ENCODE measurements at regions not wholly inside any gene's neighbourhood (a gene's known extent, or its start where the extent isn't known, plus 50 kb on each side); places are given as distances from the start of the nearest gene placed in this dataset.

GRCh38 chrX:35340465-35340864 lies 397.9 kb downstream of the FAM47B start:
- TF ChIP-seq, protein P1, sequence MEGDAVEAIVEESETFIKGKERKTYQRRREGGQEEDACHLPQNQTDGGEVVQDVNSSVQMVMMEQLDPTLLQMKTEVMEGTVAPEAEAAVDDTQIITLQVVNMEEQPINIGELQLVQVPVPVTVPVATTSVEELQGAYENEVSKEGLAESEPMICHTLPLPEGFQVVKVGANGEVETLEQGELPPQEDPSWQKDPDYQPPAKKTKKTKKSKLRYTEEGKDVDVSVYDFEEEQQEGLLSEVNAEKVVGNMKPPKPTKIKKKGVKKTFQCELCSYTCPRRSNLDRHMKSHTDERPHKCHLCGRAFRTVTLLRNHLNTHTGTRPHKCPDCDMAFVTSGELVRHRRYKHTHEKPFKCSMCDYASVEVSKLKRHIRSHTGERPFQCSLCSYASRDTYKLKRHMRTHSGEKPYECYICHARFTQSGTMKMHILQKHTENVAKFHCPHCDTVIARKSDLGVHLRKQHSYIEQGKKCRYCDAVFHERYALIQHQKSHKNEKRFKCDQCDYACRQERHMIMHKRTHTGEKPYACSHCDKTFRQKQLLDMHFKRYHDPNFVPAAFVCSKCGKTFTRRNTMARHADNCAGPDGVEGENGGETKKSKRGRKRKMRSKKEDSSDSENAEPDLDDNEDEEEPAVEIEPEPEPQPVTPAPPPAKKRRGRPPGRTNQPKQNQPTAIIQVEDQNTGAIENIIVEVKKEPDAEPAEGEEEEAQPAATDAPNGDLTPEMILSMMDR (IDR thresholded peaks at IDR 0.05; ENCODE audit: borderline replicate concordance): no peak

DNA sequence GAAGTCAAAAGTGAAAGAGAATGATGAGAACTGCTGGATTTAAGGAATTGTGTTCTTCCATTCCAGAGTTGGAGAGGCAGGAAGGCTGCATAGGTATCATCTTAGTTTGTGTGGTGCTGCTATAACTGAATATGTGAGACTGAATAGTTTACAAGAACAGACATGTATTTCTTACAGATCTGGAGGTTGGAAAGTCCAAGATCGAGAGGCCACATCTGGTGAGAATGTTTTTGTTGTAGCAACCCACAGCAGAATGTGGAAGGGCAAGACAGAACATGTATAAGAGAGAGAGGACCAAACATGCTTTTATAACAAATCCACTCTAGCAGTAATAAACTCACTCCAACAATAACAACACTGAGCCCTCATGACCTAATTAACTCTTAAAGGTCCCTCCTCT lies 408.6 kb downstream of the FAM47B start:
- TF ChIP-seq, protein P1 (IDR thresholded peaks at IDR 0.05; ENCODE audit: borderline replicate concordance): no peak
- DNase-seq: no peak
- Histone ChIP-seq H3K4me1 (no peaks in the 10 kb centered on the region), H3K36me3 (no peaks in the 10 kb centered on the region), H3K27ac (replicated peaks) (no peak overlapping the region), H3K9me3 (replicated peaks) (no peaks in the 10 kb centered on the region), H3K4me3 (no peak overlapping the region), H3K27me3 (ENCODE audit: low read depth) (no peaks in the 10 kb centered on the region)
- intact Hi-C loops (cut with micrococcal nuclease): no loop called here

More at GRCh38 chrX:35340465-35340864, 397.9 kb downstream of the FAM47B start:
- H3K9me3 ChIP-seq (replicated peaks): no peaks in the 10 kb centered on the region
- H3K4me3 ChIP-seq: no peak overlapping the region
- H3K36me3 ChIP-seq: no peaks in the 10 kb centered on the region
- no peaks in the 10 kb centered on the region for H3K27me3 ChIP-seq (ENCODE audit: low read depth)
- no peaks in the 10 kb centered on the region for H3K4me1 ChIP-seq
- H3K27ac ChIP-seq (replicated peaks): no peak overlapping the region
- no peak for DNase-seq
- intact Hi-C loops (cut with micrococcal nuclease): no loop called here

DNA sequence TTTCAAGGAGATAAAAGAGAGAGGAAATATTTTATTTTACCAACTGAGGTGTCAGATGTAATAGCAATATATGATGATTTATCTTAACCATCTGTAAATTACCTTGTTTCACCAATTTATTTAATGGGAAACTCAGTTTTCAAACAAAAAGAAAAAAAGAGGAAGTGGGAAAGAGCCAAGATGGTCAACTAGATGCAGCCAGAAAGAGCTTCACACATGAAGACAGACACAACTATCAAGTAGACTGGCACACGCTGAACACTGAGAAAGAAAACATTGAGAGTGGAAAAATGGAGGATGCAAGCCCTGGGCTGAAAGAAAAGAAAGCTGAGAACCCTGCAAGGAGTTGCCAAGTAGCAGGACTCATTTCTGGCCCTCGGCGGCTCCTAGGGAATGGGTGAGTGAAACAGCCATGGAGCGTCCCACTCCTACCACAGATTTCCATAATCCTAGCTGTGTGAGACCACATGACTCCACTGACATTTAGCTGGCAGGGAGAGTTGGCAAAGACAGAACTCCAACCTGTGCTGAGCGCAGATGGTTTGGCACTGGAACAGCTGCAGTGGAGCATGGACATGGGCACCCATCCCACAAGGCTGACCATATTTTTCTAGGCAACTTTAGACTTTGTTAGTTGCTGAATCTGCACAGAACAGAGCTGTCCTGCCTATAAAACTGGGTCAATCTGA lies 409.3 kb downstream of the FAM47B start:
- Histone ChIP-seq H3K4me1 (no peaks in the 10 kb centered on the region), H3K9me3 (replicated peaks) (peaks cover 6% of the 10 kb centered on the region), H3K4me3 (no peak overlapping the region), H3K36me3 (no peaks in the 10 kb centered on the region), H3K27ac (replicated peaks) (no peak overlapping the region), H3K27me3 (ENCODE audit: low read depth) (no peaks in the 10 kb centered on the region)
- DNase-seq: no peak
- intact Hi-C loops (cut with micrococcal nuclease): no loop called here
- TF ChIP-seq, protein P1 (IDR thresholded peaks at IDR 0.05; ENCODE audit: borderline replicate concordance): no peak

DNA sequence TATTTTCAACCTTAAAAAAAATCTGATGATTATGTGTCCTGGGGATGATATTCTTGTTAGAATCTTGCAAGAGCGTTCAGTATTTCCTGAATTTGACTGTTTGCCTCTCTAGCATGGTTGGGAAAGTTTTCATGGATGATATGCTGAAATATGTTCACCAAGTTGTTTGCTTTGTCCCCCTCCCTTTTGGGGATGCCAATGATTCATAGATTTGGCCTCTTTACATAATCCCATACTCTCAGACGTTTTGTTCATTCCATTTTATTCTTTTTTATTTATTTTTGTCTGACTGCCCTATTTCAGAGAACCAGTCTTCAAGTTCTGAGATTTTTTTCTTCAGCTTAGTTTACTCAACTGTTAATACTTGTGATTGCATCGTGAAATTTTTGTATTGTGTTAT lies 415.1 kb downstream of the FAM47B start:
- Histone ChIP-seq H3K36me3 (no peaks in the 10 kb centered on the region), H3K4me1 (no peaks in the 10 kb centered on the region), H3K9me3 (replicated peaks) (peaks cover 9% of the 10 kb centered on the region), H3K27me3 (ENCODE audit: low read depth) (no peaks in the 10 kb centered on the region), H3K4me3 (no peak overlapping the region), H3K27ac (replicated peaks) (no peak overlapping the region)
- intact Hi-C loops (cut with micrococcal nuclease): no loop called here
- TF ChIP-seq, protein P1 (IDR thresholded peaks at IDR 0.05; ENCODE audit: borderline replicate concordance): no peak
- no peak for DNase-seq

GRCh38 chrX:35362866-35363265 lies 420.3 kb downstream of the FAM47B start:
- DNase-seq: no peak
- intact Hi-C loops (cut with micrococcal nuclease): no loop called here
- no peaks in the 10 kb centered on the region for H3K36me3 ChIP-seq
- H3K4me3 ChIP-seq: no peak overlapping the region
- H3K27me3 ChIP-seq (ENCODE audit: low read depth): no peaks in the 10 kb centered on the region
- H3K27ac ChIP-seq (replicated peaks): no peak overlapping the region
- no peaks in the 10 kb centered on the region for H3K9me3 ChIP-seq (replicated peaks)
- no peaks in the 10 kb centered on the region for H3K4me1 ChIP-seq
- TF ChIP-seq, protein P1 (IDR thresholded peaks at IDR 0.05; ENCODE audit: borderline replicate concordance): no peak

Measured in left ventricle myocardium inferior (tissue), 1 donor.